ENCODE measurements at regions not wholly inside any gene's neighbourhood (a gene's known extent, or its start where the extent isn't known, plus 50 kb on each side); places are given as distances from the start of the nearest gene placed in this dataset.

DNA sequence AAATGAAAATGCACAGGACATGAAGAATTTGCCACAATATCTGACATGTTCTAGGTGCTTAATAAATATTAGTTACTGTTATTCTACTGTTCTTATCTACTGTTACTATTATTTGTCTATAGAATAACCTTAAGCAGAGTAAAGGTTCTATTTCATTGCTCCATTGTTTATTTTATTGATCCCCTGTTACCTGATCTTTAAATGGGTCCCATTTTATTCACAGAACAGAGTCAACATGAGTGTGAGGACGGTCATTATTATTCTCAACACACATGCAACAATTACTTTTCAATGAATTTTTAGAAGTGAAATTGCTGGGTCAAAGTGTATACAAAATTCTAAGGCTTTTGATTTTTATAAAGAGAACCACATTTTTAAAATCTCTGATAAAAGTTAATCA lies 186.9 kb downstream of the AHR start:
- no peak for DNase-seq (ENCODE audit: low spot score)

DNA sequence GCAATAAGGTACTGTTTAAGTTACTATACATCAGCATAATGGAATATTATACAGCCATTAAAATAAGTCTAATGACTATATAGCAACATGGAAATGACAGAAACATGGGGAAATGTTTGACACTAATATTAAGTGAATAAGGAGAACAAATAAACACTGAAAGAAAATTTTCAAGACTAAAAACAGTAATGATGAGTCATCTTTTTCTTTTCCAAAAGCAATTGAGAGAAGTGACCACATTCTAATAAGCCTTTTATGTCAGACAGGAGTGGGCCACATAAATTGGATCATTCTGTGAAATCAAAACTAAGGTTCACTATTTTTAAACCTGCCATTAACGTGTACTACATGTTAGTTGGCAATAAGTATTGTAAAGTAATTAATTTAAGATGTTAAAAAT lies 187.5 kb downstream of the AHR start:
- DNase-seq (ENCODE audit: low spot score): no peak

DNA sequence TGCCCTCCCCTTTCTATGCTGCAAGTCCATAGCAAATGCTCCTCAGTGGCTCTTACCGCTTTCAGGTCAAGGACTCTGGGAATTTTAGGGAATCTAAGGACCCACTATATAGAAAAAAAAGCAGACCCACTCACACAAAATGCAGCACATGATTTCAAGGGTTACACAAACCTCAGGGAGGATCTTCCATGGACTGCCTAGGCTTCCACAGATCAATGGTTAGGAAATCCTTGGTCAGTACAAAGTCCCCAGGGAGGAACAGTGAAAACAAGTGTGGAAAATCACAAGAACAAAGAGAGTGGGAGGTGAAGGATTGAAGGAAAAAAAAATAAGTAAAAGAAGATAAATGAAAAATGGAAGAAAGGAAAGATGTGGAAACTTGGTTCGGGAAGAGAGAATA lies 188.4 kb downstream of the AHR start:
- no peak for DNase-seq (ENCODE audit: low spot score)

DNA sequence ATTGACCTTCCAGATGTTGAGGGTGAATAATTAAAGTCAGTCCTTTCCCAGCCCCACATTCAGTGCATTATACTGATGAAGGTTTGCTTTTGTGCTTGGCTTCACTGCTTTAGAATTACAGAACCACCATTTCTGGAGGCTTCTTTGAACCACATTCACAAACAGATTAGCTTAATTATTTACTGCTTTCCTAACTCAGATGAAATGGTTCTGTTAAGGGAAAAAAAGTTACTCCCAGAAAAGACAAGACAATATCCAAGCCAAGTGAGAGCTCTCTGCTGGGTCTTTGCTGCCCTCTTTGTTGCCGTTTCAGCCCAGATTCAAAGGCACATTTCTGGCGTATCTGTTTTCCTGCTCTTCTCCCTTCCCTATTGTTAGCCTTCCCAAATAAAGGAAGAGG lies 188.9 kb downstream of the AHR start:
- DNase-seq (ENCODE audit: low spot score): no peak

DNA sequence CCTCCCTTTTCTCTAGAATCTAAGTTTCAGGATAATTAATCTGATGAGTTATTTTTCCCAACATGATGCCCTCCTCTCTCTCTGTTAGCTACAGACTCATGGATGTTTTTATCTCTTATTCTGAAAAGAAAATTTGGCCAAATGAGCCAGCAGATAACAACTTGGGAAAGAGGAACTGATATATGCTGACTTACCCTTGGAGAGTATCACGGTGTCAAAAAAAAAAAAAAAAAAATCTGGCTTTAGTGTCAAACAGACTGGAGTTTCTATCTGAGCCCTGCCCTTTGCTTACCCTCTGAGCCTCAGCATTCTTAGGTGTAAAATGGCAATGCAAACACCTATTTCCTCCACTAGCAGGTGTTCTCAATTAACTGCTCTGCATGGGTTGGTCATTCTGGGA lies 190.4 kb downstream of the AHR start:
- no peak for DNase-seq (ENCODE audit: low spot score)

DNA sequence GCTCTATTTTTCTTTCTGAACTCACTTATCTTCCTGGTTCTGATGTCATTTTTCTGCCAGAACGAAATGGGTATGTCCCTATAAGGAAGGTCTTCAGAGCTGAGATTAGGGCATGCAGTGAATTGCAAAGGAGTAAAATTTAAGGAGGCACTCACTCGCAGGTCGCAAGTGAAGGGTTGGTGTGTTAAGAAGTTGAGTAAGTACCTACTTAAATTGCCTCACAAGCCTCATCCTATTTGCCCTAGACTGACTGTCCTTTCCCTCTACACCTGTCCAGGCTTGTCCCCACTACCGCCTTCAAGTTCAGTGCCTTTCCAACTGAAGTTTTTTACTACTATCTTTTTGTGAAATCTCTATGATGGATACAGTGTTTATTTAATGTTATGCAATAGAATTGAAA lies 191.5 kb downstream of the AHR start:
- no peak for DNase-seq (ENCODE audit: low spot score)

DNA sequence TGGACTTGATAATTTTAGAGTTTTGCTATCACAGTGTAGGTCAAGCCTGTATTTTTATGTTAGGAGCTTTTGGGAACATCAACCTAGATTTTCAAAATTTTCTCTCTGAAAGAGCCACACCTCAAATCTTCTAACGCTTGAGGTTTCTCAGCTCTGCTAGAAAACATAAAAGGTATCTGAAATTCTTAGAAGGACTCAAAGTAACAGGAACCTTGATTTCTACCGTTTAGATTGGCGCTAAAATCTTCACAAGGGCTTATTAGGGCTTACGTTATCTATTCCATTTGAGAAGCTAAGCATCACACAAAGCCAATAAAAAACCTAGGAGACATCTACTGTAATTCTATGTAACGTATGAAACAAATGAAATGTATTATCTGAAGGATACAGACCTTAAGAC lies 192.4 kb downstream of the AHR start:
- DNase-seq (ENCODE audit: low spot score): no peak

DNA sequence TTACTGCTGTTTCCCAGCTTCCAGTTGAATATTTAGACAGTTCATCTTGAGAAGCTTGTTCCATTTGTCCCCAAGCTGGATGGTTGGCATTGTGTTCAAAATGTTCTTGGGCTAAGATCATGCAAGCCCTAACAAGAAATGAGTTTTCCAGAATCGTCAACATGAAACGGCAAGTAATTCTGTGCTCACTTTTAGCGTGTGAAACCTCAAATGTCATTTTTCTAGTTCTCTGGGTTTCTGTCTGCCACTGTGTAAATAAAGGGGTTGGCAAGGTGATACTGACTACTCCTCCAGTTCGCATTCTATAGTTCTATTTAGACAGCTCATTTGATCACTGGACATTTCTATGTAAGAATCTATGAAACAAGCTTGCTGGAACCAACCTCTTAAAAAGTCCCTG lies 194.0 kb downstream of the AHR start:
- DNase-seq (ENCODE audit: low spot score): no peak

DNA sequence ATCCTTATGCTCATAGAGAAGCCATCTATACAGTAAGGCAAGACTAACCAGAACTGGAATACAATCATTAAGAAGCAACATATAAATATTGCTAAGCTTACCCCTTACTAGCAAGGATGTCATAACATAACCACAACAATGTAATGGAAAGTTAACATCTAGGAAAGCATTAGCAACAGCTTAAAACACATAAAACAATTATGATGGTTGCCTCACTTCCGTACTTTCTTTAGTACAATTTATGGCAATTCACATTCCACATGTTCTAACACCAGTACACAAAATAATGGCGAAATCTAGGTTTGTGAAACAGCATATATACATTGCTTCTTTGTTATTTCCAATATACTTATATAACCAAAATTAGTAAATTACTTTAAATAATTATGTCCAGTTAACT lies 195.0 kb downstream of the AHR start:
- DNase-seq (ENCODE audit: low spot score): no peak

DNA sequence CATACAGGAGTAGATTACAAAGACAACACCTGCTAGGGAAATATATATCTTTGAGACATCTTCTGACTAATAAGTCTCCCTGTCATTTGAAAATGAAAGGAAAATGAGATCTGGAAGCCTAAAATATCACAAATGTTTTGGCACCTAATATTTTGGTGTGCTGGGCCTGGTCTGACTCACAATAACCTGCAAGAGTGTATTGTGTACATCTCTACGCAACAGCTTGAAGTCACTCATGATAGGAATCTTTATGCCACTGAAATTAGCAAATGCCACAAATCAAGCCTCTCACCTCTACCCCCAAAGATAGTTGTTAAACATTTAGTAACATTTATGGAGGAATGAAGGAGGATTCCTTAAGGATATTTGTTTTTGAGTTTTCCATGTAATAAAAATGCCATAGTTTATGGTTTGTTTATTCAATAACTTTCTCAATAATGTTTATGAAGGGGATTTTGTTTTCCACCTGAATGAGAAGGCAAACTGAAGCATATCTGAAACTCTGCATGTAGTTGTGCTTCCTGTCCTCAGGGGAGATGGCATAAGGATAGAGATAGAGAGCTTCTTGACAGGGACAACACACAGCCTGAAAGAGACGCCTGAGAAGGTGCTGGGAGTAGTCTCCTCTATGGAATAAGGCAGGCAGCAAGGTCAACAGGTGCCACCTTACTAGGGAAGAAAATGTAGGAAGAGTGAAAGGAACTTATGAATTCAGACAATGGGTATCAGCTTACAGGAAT lies 197.4 kb downstream of the AHR start:
- no peak for DNase-seq (ENCODE audit: low spot score)

DNA sequence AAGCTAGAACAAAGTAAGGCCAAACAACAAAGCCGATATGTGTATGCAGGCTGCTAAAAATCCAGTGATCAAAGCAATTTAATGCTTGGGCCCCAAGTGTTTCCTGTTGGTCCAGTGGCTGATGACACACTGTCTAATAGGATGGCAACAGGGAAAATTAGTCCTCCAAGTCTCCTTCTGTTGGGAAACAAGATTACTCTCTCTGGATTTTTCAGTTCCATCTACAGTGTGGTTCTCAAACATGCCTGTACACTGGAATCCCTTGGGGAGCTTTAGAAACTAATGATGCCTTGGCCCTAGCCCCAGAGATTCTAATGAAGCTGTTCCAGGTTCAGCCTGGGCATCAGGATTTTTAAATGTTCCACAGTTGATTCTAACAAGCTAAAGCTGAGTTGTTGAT lies 198.7 kb downstream of the AHR start:
- no peak for DNase-seq (ENCODE audit: low spot score)

DNA sequence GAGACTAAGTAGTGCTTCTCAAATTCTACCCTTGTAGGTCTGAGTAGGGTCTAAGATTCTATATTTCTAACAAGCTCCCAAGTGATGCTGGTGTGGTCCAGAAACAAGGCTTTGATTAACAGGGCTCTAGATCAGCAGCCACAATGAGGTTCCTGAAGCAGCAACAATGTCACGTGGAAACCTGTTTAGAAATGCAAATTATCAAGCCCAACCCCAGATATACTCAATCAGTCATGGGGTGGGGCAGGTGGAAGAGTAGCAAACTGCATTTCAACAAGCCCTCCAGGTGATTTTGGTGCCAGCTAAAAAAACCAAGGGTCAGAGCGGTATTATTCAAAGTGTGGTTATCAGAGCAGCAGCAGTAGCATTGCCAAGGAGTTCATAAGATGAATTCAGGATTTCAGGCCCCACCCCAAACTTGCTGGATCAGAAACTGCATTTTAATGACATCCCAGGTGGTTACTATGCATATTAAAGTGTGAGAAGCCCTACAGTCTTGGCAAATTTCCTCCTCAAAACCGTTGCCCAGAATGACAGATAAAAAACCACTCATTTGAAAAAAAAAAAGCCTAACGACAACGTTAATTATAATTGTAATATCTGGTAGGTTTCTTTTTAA lies 199.2 kb downstream of the AHR start:
- DNase-seq (ENCODE audit: low spot score): no peak

DNA sequence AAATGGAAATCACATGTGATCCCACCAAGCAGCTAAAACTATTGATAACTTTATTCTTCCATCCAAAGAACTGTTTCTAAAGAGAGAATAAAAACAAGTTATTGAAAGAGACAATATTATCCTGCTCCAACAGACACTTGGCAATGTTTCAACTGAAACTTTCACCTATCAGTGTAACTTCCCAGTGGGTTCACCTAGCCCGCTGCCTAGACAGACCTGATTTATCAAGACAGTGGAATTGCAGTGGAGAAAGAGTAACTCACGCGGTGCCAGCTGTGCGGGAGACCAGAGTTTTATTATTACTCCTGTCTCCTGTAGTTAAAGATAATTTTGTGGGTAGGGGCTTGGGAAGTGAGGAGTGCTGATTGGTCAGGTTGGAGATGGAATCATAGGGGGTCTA lies 199.8 kb downstream of the AHR start:
- no peak for DNase-seq (ENCODE audit: low spot score)

DNA sequence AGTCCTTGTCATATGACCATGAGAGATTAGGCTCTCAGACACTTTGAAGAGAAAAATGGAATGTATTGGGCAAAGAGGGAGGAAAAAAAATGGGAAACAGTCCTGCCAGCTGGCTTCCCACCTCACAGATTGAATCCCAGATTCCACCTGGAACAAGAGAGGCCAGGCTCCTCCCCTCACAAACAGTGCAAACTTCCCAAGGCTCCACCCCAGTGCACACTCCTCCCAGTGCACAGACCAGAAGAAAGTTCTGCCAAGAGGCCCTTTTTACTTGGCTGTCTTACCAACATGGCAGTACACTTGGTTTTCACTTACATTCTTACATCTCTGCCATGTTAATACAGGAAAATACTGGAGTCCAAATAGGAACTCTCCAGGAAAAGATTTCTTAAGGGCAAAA lies 202.3 kb downstream of the AHR start:
- no peak for DNase-seq (ENCODE audit: low spot score)

DNA sequence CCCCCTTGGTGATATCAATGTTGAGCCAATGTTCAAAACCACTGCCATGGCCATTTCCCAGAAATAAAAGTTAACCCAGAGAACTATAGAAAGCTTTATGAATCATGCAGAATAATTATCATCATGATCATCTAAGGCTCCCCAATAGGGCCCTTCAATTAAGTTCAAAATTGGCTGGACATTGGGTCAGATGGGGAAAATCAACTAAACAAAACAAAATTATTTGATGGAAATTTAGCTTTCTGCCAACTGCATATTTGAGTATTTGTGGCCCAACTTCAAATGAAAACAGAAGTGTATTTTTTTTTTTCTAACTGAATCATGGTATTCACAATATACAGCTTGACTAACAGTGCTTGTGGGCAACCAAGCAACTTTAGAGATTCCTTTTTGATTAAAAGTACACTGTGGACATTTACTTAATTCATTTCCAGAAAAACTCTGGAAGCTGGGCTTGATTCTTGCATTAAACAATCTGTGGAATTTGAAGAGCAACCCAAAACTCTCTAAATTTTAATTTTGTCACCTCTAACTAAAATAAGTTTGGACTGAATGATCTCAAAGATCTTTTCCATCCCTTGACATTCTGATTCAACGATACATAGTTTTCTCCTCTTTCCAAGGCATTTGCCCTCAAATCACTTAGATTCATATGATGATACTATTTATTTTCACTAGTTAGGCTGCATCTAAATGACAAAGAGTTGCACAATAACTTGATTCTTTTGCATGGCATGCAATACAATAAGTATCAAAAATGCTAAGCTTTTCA lies 203.2 kb downstream of the AHR start:
- no peak for DNase-seq (ENCODE audit: low spot score)

DNA sequence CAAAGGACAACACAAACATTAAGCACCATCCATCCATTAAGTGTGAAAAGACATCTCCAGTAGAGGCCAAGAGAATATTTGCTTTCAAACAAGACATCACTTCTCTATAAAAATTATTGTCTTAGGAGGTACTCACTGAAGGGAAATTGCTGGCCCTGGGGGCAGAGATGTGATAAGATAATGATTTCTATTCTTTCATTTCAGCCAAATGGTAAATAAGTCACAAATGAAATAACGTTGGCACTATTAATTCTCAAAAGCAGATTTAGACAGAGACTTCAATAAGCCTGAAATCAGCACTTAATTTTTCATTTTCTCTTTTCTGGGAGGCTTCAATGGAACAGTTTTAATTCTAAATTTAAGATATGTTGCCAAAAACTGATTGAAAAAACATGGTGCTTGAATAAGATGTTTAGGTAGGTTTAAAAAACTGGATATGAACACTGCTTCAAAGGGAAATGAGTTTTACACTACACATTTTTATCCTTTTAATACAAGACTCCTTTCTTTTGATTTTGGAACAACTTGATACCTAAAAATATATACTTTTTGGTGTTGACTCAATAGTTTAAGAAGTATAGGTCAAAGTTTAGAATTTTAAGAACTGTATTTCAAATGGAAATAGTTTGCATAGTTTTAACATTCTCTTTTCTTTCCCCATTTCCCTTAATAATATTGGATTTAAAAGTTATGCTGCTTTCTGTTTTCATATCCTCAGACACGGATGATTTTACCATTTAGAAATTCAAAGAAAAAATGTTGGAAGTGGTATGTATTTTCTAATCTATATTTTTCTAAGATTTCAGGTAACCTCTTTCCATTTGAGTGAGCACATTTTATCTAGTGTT lies 204.0 kb downstream of the AHR start:
- DNase-seq (ENCODE audit: low spot score): no peak

DNA sequence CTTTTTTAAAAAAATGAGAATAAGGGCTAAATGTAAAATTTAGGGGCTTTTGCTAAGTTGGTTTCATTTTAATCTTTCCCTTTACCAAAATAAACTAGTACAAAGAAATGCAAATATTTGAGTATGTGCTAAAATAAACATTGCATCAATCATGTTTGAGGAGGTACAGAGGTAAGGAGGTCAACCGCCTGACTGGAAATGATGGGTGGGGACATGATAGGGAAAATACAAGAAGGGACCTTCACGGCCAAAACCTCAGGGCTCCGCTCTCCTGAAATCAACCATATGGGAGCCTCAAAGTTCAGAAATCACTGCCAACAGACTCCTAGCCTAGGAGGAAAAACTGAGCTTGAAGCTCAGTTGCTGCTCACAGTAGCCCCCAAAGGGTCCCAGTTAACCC lies 207.6 kb downstream of the AHR start:
- DNase-seq (ENCODE audit: low spot score): no peak

DNA sequence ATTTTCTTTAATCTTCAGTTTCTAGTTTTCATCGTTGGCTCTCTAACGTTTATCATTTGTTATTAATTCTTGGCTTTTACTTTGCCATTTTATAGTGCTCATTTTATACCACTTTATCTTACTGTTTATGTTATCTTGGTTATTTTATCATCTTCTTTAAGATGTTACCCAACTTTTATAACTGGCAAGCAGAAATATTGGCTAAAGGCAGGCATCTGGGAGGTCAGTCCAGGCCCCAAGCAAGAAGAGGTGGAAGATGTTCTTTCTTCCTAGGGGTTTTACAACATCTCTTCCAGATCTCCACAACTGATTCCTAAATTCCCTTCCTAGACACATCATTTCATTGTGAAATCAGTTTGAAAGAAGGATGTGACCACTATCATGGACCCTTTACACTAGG lies 208.1 kb downstream of the AHR start:
- DNase-seq (ENCODE audit: low spot score): no peak

DNA sequence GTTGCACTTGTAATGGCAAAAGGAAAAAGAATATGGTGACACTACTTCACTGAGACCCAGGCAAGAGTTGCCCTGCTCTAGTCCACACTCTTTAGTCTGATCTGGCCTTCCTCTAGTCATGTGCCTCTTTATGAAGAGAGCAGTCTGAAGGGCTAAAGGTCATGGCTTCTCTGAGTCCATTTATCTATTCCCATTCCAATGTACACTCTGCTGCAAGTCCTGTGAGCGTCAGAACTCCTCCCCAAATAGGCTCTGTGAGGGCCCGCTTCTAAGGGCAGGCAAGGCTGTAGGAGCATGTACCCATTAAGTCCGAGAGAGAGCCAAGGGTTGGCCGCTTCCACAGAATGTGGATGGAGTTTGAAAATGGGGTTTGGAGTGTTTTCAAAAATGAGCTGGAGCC lies 209.3 kb downstream of the AHR start:
- DNase-seq (ENCODE audit: low spot score): no peak

DNA sequence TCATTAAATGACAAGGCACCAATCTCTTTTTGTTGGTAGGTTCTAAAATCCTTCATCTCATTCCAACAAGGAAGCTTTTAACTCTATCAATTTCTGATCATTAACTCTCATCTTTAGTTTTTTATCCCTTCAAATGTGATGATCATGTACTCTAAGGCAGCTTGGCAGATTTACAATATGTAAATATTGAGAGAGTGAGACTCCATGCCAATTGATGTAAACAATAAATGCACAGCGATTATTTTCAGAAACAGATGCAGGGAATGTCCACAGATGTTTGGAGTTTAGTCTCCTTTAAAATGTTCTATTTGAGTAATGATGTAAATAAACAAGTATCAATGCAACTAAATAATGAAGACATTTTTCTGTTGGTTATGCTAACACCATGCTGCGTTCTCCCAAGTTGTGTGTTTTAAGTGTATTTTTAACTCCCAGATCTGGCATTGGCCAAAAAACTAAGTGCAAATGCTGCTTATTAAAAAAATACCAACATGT lies 213.8 kb downstream of the AHR start:
- DNase-seq (ENCODE audit: low spot score): no peak

DNA sequence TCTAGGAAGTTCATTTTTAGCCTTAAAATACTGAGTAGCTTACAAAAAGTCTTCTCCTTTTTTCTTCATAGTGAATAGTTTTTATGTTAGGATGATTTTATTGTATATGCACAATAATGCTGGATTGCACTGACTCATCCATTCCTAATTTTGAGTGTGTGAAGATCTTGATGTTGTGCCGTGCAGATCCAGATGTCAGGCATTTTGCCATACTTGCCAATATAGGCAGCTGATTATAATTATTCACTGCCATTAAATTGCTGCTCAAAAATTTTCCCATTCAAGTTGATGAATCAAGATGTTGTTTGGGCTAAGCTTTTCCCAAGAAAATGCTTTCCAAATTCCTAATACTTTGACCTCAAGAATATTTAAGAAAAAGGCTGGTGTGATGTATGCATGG lies 218.3 kb downstream of the AHR start:
- DNase-seq (ENCODE audit: low spot score): no peak

DNA sequence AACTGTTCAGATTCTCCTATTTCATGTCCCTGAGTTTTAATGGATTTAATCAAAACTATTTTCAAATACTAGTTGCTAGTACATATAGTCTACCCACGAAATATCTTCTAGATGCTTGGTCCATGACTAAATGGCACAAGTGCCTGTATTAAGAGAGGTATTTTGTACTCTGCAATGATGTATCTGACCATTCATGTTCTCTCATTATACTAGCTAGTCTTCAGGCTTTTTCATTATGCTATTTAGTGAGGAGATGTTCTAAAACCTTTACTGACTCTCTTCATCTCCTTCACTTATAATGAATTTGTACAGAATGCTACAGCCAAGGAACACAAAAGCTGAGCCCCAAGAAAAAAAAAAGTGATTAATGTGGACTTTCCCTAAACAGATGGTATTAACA lies 222.5 kb downstream of the AHR start:
- no peak for DNase-seq (ENCODE audit: low spot score)

Measured in putamen (tissue), 1 donor.